Stimulated activated CD4-positive, alpha-beta T cell treated with anti-CD3 and anti-CD28 coated beads, Interleukin-1b, Interleukin-23, amount 100 ng/mL, for 4 hours (primary cell): ENCODE measurements at regions not wholly inside any gene's neighbourhood (a gene's known extent, or its start where the extent isn't known, plus 50 kb on each side); places are given as distances from the start of the nearest gene placed in this dataset.

ENCODE experiments used
- DNase-seq, 2 donors: peaks; one replicate each; pipeline ENCODE4 v3.0.0-alpha.2; 2020; ENCODE audit warnings: low read depth in 2 of 2

- DNase-seq, result no peak
Observed at GRCh38 chr9:105828171-105828570, 133.8 kb downstream of the TMEM38B start.

GRCh38 chr9:105828596-105829213 lies 134.4 kb downstream of the TMEM38B start:
- DNase-seq, result no peak

- no peak for DNase-seq
Observed at GRCh38 chr9:105830461-105830860, 136.1 kb downstream of the TMEM38B start.

GRCh38 chr9:105832096-105832710 lies 137.9 kb downstream of the TMEM38B start:
- DNase-seq, result no peak

- no peak for DNase-seq
Observed at GRCh38 chr9:105833271-105833975, 139.1 kb downstream of the TMEM38B start.

GRCh38 chr9:105834404-105834803 lies 140.1 kb downstream of the TMEM38B start:
- no peak for DNase-seq

GRCh38 chr9:105835721-105836120 lies 141.4 kb downstream of the TMEM38B start:
- no peak for DNase-seq

GRCh38 chr9:105836936-105837660 lies 142.8 kb downstream of the TMEM38B start:
- DNase-seq, result no peak

GRCh38 chr9:105841562-105841961 lies 147.2 kb downstream of the TMEM38B start:
- DNase-seq, result no peak

GRCh38 chr9:105842023-105842644 lies 147.8 kb downstream of the TMEM38B start:
- DNase-seq, result no peak

- DNase-seq, result no peak
Observed at GRCh38 chr9:105846825-105847224, 152.5 kb downstream of the TMEM38B start.

- no peak for DNase-seq
Observed at GRCh38 chr9:105850852-105851500, 156.6 kb downstream of the TMEM38B start.

- no peak for DNase-seq
Observed at GRCh38 chr9:105854026-105854782, 159.9 kb downstream of the TMEM38B start.

GRCh38 chr9:105854783-105855724 lies 160.7 kb downstream of the TMEM38B start:
- DNase-seq, result no peak

GRCh38 chr9:105855987-105856386 lies 161.6 kb downstream of the TMEM38B start:
- DNase-seq, result no peak

- DNase-seq, result no peak
Observed at GRCh38 chr9:105858006-105858690, 163.8 kb downstream of the TMEM38B start.

GRCh38 chr9:105858877-105859276 lies 164.5 kb downstream of the TMEM38B start:
- no peak for DNase-seq

- DNase-seq, result no peak
Observed at GRCh38 chr9:105859428-105860091, 165.2 kb downstream of the TMEM38B start.
